HG03571 (cell line): ENCODE measurements at regions not wholly inside any gene's neighbourhood (a gene's known extent, or its start where the extent isn't known, plus 50 kb on each side); places are given as distances from the start of the nearest gene placed in this dataset.

Source experiments
- ATAC-seq: cut with Tn5 transposase; IDR thresholded peaks from one replicate; pipeline ENCODE4 v1.9.1; 2021; ENCODE audit not compliant: unreplicated experiment

GRCh38 chr6:95142101-95142500 is 435.2 kb upstream of the MANEA start:
- no peak for ATAC-seq

DNA sequence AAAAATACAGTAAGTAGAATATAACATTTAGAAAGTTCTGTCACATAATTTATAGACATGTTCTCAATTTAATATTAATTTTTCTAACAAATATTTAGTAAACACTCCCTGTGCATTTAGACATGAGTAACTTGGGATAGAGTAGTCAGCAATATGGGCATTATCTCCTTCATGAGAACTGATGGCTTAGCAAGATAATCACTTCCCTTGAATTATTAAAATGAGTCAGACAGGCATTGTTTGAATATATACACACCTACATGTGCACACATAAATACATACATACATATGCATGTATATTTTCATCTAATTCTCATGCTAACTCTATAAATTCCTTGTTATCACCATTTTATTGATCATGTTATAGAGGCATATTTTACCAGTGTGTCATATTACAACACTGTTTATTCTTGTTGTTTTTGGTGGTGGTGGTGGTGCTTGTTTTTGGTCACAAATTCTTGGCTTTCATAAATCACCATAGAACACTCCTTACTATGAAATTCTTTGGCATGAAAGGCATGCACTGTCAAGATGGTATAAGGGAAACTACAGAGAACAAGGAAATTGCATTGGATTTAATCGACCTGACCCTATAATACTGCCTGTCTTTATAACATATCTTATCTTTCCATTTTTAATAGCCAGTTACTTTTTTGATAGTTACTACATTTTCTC is 434.5 kb upstream of the MANEA start:
- ATAC-seq = no peak

DNA sequence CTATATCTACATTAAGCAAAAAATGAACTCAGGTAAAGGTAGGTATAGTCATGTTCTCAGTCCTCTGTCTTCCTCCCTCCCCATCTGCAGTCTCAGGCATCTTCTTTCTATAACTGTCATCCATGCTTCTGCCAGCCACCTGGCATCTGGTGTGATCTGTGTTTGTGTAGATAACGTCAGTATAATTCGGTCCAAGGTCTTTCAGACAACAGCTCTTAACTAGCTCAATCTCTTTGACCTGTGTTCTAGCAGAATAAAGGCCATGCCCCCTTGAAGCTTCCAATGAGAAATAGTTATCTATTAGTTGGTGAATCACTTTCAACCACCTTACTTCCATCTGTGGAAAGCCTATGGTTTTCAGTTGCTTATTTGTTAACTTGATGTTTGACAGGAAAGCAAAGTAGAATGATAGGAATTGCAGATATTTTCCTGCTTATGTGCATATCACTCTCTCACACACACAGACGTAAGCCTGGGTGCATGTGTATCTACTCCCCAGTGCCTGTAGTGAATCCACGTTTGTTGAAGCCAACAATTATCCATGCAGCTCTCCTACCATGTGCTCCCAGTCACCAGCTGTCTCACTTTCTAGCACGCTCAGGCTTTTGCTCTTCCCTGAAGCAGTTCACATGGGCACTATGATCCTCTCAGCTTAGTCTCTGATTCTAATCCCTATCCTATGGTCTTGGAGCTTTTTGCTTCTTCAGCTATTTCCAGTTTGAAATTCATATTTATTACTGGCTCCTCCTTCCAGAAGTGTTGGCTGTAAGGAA is 433.7 kb upstream of the MANEA start:
- ATAC-seq = no peak

- no peak for ATAC-seq
Observed at GRCh38 chr6:95145457-95145856, 431.9 kb upstream of the MANEA start.

DNA sequence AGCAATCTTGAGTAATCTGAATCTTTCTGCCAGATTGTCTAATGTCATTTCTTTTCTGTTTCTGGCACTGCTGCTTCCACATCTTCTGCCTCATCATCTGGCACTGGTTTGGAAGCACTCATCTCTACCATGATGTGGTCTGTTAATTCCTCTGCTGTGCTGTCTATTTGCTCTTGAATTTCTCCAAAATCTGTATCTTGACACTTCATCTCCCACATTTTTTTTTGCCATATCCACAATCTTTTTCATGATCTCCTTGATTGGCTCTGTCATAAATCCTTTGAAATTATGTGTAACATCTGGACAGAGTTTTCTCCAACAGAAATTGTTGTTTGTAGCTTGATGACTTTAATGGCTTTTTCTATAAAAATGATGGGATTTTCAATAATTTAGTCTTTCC is 417.8 kb upstream of the MANEA start:
- ATAC-seq = no peak

DNA sequence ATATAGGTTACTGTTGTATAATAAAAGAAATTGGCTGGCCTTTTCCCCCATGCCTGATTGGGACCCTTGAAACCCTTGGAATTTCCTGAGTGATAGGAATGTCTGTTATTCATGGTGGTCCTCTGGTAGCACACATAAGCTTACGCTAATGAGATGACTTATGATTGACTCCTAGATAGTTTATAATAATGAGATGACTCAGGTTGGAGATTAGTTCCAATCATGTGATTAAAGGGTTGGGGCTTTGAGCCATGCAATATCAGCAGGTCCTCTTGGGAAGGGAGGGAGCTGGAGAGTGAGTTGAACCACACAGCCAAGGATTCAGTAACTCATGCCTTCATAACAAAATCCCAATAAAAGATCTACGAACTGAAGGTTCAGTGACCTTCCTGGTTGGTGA is 407.6 kb upstream of the MANEA start:
- ATAC-seq = no peak

DNA sequence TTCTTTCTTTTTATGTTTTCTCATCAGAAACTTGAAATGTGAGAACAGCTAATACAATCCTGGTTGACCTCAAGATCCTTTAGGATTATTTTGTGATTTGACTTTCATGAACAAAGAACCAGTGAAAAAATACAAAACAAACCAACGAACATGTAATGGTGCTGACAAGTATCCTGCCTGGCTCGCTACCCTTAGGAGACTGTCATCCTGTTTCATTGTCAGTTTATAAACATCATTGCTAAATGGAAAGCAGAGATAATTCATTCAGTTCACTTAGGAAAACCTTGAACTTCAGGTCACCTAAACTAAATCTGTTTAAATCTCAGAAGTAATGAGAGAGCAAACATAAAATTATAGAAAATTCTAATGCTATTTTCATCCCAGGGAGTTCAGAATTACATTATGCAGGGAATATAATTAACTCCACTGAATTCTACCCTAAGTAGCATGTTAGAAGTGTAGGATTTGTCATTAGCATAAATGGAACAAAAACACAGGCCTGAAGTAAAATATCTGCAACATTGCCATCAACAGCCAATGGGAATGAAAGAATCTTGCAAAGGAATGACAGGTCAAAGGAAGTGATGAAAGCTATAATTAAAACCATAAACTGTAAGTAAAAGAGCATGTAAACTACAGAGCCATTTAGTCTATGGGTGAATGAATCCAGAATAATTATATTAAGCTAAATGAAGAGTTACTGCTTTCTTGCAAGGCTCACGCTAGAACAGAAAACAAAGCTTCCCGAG is 401.2 kb upstream of the MANEA start:
- ATAC-seq = no peak

- ATAC-seq = no peak
Observed at GRCh38 chr6:95185874-95186273, 391.5 kb upstream of the MANEA start.

- ATAC-seq = no peak
Observed at GRCh38 chr6:95186710-95187109, 390.6 kb upstream of the MANEA start.

GRCh38 chr6:95197590-95197989 is 379.7 kb upstream of the MANEA start:
- no peak for ATAC-seq

- ATAC-seq = peak; percentile 91
Observed at GRCh38 chr6:95203153-95203754, 374.1 kb upstream of the MANEA start.

- ATAC-seq = no peak
Observed at GRCh38 chr6:95204178-95204577, 373.2 kb upstream of the MANEA start.

DNA sequence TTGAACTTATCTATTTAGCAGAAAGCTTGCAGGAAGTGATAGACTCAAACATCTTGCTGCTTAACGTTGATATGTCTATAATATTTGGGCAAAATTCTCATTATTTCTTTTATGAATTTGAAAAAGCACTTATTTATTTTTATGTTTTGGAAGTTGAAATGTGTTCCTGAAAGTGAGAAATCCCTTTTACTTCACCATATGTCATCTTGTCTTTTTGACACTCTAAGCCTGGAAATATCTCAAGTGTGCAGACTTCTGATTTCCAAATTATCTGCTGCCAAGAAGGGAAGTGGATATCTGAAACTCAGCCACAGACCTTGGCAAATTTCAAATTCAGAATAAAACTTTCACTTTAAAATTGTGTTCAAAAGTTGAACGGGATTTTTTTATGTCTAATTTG is 368.7 kb upstream of the MANEA start:
- ATAC-seq = no peak

DNA sequence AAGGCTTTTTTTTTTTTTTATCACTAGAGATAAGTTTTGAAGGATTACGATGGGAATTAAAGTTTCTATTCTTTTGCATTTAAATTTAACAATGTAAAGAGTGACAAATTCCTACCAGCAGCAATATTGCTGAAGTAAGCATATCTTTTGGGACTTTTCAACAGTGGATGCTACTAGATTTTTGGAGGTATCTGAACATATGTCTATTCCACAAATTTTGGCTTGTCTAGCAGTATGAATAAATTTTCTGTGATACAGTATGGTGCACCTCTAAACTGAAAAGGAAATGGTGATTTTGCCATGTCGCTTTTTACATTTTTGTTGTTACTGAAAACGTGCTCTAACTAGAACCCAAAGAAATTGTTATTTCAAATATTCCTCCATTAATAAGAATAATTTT is 368.3 kb upstream of the MANEA start:
- ATAC-seq = no peak

DNA sequence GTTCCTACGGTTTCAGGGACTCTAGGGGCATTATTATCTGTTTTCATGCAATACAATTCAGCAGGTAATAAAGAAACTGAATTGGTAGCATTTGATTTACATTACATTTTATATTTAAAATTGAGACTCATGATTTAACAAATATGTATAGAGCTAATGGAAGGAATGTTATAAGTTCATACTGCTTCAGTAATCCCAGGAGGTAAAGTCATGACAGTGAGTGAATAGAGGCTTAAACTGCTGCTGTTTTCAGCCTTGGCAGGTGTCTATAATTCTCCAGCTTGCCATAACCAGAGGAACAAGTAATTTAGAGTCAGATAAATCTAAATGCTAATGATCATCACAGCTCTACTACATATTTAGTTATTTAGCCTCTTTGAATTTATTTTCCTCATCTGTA is 360.8 kb upstream of the MANEA start:
- no peak for ATAC-seq

DNA sequence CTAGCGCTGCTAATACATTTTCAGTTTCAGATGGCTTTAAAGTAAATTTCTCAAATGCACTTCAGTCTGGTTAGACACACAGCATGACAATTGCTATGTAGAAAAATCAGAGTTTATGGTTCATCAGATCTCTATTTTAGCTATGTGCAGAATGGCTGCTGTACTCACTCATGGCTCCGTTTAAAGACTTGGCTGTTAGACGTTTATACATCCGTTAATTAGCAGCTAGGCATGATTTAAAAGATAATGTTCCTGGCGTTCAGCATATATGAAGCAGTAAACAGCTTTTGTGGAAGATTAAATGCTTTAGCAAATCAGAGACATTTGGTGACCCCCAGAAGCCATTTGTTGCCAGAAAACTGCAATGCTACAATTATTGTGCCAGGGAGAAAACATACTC is 350.0 kb upstream of the MANEA start:
- no peak for ATAC-seq

- no peak for ATAC-seq
Observed at GRCh38 chr6:95228636-95229035, 348.7 kb upstream of the MANEA start.

DNA sequence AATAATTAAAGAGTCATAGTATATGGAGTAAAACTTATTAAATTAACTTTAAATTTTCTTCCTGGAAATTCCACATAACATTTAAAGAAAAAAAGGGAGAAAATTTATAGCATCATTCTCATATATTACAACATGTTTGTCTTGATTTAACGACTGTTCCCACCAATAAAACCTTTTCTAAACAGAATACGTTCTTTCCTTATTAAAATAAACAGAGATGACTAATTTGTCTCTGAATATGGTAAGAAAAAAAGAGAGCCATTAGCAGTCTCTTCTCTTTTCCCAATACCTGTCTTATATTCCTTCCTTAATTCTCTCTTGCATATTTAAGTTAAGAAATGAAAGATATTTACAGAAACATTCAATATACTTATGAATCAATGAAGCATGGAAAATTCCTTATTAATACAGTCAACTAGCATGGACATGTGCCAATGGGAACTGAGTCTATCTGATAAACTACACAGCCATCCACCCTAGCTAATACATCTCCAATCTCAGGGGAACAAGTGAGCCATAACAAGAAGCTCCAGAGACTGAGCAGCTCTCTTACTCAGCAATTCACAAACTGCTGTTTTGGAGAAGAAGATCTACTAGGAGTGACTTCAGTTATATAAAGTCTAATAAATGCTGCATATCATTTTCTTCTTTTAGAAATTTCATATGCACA is 347.1 kb upstream of the MANEA start:
- ATAC-seq = no peak

- no peak for ATAC-seq
Observed at GRCh38 chr6:95231416-95231815, 345.9 kb upstream of the MANEA start.

DNA sequence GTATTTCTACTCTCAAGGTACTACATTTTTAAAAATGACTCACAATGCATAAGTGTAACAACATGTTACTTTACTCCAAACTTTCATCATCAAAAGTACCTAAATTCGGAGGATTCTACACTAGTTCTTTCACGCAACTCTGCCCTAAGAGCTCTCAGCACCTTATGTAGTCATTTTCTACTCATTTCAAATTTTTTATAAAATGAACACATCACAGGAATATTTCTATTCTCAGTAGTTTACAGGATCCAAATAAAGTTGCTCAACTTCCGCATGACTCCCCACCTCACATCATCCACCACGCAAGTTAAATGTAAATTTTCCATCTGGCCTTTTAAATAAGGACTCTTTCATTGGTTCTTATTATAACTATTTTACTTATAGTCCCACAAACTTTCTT is 344.9 kb upstream of the MANEA start:
- ATAC-seq = no peak

GRCh38 chr6:95233879-95234278 is 343.5 kb upstream of the MANEA start:
- ATAC-seq = no peak
